ENCODE measurements at regions not wholly inside any gene's neighbourhood (a gene's known extent, or its start where the extent isn't known, plus 50 kb on each side); places are given as distances from the start of the nearest gene placed in this dataset.

- no peak for TF ChIP-seq CTCF (IDR thresholded peaks at IDR 0.05 in 4 of 5, conservative IDR thresholded peaks at IDR 0.05 in 1 of 5)
- no peak for TF ChIP-seq POLR2A (IDR thresholded peaks at IDR 0.05)
These were observed 142.1 kb upstream of the NAALADL2 start for GRCh38 chr3:174716956-174717505.

All from gastrocnemius medialis (tissue), 4 donors.